HCT116 (cell line): ENCODE measurements at regions not wholly inside any gene's neighbourhood (a gene's known extent, or its start where the extent isn't known, plus 50 kb on each side); places are given as distances from the start of the nearest gene placed in this dataset.

Source experiments
- ATAC-seq: fragments of 200-7000 bp; cut with Tn5 transposase; 2 replicates; pipeline ENCODE4 v1.9.1; 2020; ENCODE audit warnings: mild to moderate bottlenecking, moderate library complexity
- BruUV-seq: library from RNA; stranded (reverse); fragments of 400-500 nt; replicated peaks from 2 replicates; lab custom pipeline; 2021; lab: Mats Ljungman, UMichigan
- CTCF ChIA-PET: fragments of 300-600 bp; sonication (Branson Sonifier 250); formaldehyde crosslinking; loops from one replicate; lab custom pipeline; 2021; ENCODE audit warnings: antibody characterized with exemption; lab: Charles Lee
- POLR2A ChIA-PET: fragments of 300-600, 350-600 bp; sonication (Branson Sonifier 250); formaldehyde crosslinking; loops from one replicate; lab custom pipeline; 2021; ENCODE audit warnings: antibody characterized with exemption; lab: Charles Lee
- RAD21 ChIA-PET, 2 experiments: fragments of 300-600 bp; sonication (Branson Sonifier 250); formaldehyde crosslinking; loops; one replicate each; lab custom pipeline; 2023; ENCODE audit warnings: low total read pairs in 2 of 2; ENCODE audit not compliant: uncharacterized antibody in 2 of 2, unreplicated experiment in 2 of 2, low non-redundant PET in 1 of 2; lab: Charles Lee
- DNase-seq: peaks from one replicate; pipeline ENCODE4 v3.0.0-alpha.2; 2010; ENCODE audit warnings: low read depth, low spot score
- H2AFZ ChIP-seq: fragments of 200-600 bp; shearing (Covaris generic), sonication (generic); 2 replicates; pipeline ENCODE4 v1.6.1; 2017; ENCODE audit warnings: low read depth, mixed run types, mixed read lengths, antibody characterized with exemption, low read length; ENCODE audit not compliant: poor library complexity, severe bottlenecking
- H3K27ac ChIP-seq: 2 replicates; pipeline ENCODE4 v1.5.1; 2012; ENCODE audit warnings: low read depth, low read length
- H3K27me3 ChIP-seq: fragments of 200-600 bp; sonication (generic); 2 replicates; pipeline ENCODE4 v1.6.1; 2016; ENCODE audit warnings: mixed run types, low read length, mixed read lengths; ENCODE audit not compliant: insufficient read depth
- H3K36me3 ChIP-seq, 2 experiments: fragments of 200-500 bp in 1 of 2; fragments of 200-600 bp in 1 of 2; sonication (Bioruptor generic) in 1 of 2; sonication (generic) in 1 of 2; 2 replicates each; pipeline versions ENCODE4 v1.5.1 to v1.6.1; 2014 to 2016; ENCODE audit warnings: low read length in 2 of 2, inconsistent platforms in 1 of 2, mixed read lengths in 1 of 2, mixed run types in 1 of 2; ENCODE audit not compliant: insufficient read depth in 2 of 2, control insufficient read depth in 1 of 2
- H3K4me1 ChIP-seq, 2 experiments: fragments of 200-600 bp in 1 of 2; sonication (generic) in 1 of 2; 2 replicates each; pipeline versions ENCODE4 v1.5.1 to v1.6.1; 2012 to 2017; ENCODE audit warnings: low read length in 2 of 2, inconsistent platforms in 1 of 2, mild to moderate bottlenecking in 1 of 2, mixed read lengths in 1 of 2, mixed run types in 1 of 2, moderate library complexity in 1 of 2; ENCODE audit not compliant: insufficient read depth in 2 of 2, control insufficient read depth in 1 of 2
- H3K4me2 ChIP-seq: fragments of 200-600 bp; sonication (generic); 2 replicates; pipeline ENCODE4 v1.6.1; 2017; ENCODE audit warnings: mixed run types, low read length, mixed read lengths
- H3K4me3 ChIP-seq, 2 experiments: fragments of 200-600 bp in 1 of 2; sonication (generic) in 1 of 2; replicated peaks in 1 of 2; 2 replicates each; pipeline ENCODE4 v1.5.1; 2011 to 2016; ENCODE audit warnings: low read length in 2 of 2, control low read depth in 1 of 2, low read depth in 1 of 2, mild to moderate bottlenecking in 1 of 2, mixed read lengths in 1 of 2, mixed run types in 1 of 2
- H3K79me2 ChIP-seq: fragments of 200-600 bp; sonication (generic); 2 replicates; pipeline ENCODE4 v1.6.1; 2017; ENCODE audit warnings: mild to moderate bottlenecking, mixed run types, low read length, moderate library complexity, mixed read lengths; ENCODE audit not compliant: insufficient read depth
- H3K9ac ChIP-seq: fragments of 200-600 bp; sonication (generic); 2 replicates; pipeline ENCODE4 v1.6.1; 2016; ENCODE audit warnings: low read length, mixed read lengths
- H3K9me2 ChIP-seq: fragments of 200-600 bp; sonication (generic), shearing (Covaris generic); 2 replicates; pipeline ENCODE4 v1.6.1; 2017; ENCODE audit warnings: mixed run types, mild to moderate bottlenecking, moderate library complexity; ENCODE audit not compliant: insufficient read depth
- H3K9me3 ChIP-seq, 2 experiments: fragments of 200-500 bp in 1 of 2; fragments of 200-600 bp in 1 of 2; sonication (Bioruptor generic) in 1 of 2; sonication (generic) in 1 of 2; 2 replicates each; pipeline ENCODE4 v1.6.1; 2014 to 2017; ENCODE audit warnings: low read length in 2 of 2, mixed read lengths in 2 of 2, inconsistent platforms in 1 of 2, low read depth in 1 of 2, mild to moderate bottlenecking in 1 of 2, mixed run types in 1 of 2, moderate library complexity in 1 of 2; ENCODE audit not compliant: control insufficient read depth in 1 of 2, insufficient read depth in 1 of 2
- H4K20me1 ChIP-seq: fragments of 200-600 bp; sonication (generic), shearing (Covaris generic); 2 replicates; pipeline ENCODE4 v1.6.1; 2017; ENCODE audit warnings: mixed run types, mild to moderate bottlenecking, moderate library complexity; ENCODE audit not compliant: insufficient read depth
- ATF3 ChIP-seq: IDR thresholded peaks from 2 replicates; pipeline ENCODE4 v1.6.1; 2012
- CBX3 ChIP-seq: IDR thresholded peaks from 2 replicates; pipeline ENCODE4 v1.6.1; 2012; ENCODE audit warnings: low read depth
- CEBPB ChIP-seq: IDR thresholded peaks from 2 replicates; pipeline ENCODE4 v1.6.1; 2012; ENCODE audit warnings: low read depth
- EGR1 ChIP-seq: IDR thresholded peaks from 2 replicates; pipeline ENCODE4 v1.6.1; 2012; ENCODE audit warnings: low read depth
- ELF1 ChIP-seq: IDR thresholded peaks from 2 replicates; pipeline ENCODE4 v1.6.1; 2012; ENCODE audit warnings: low read depth, borderline replicate concordance
- EZH2phosphoT487 ChIP-seq: fragments of 200-600 bp; IDR thresholded peaks from 2 replicates; pipeline ENCODE4 v1.6.1; 2018; ENCODE audit warnings: antibody characterized with exemption, borderline replicate concordance
- JUND ChIP-seq: IDR thresholded peaks from 2 replicates; pipeline ENCODE4 v1.6.1; 2012
- RAD21 ChIP-seq: IDR thresholded peaks from 2 replicates; pipeline ENCODE4 v1.6.1; 2012; ENCODE audit warnings: low read depth, mild to moderate bottlenecking
- SIN3A ChIP-seq: IDR thresholded peaks from 2 replicates; pipeline ENCODE4 v1.6.1; 2012; ENCODE audit warnings: low read depth
- SP1 ChIP-seq: IDR thresholded peaks from 2 replicates; pipeline ENCODE4 v1.6.1; 2012; ENCODE audit warnings: low read depth
- SRF ChIP-seq: IDR thresholded peaks from 2 replicates; pipeline ENCODE4 v1.6.1; 2012; ENCODE audit warnings: low read depth
- TCF7L2 ChIP-seq: IDR thresholded peaks from 2 replicates; pipeline ENCODE4 v1.7.0; 2011; ENCODE audit warnings: borderline replicate concordance, inconsistent platforms; ENCODE audit not compliant: insufficient read depth, insufficient read length; ENCODE audit errors: extremely low read depth
- YY1 ChIP-seq: IDR thresholded peaks from 2 replicates; pipeline ENCODE4 v1.6.1; 2011; ENCODE audit warnings: low read length, low read depth, moderate library complexity, mild to moderate bottlenecking; ENCODE audit not compliant: insufficient replicate concordance; ENCODE audit errors: extremely low read depth
- ZBTB33 ChIP-seq: IDR thresholded peaks from 2 replicates; pipeline ENCODE4 v1.6.1; 2011; ENCODE audit warnings: mild to moderate bottlenecking, low read length, moderate library complexity; ENCODE audit not compliant: insufficient replicate concordance; ENCODE audit errors: extremely low read depth
- ZFX ChIP-seq: fragments of 450-650 bp; IDR thresholded peaks from 2 replicates; pipeline ENCODE4 v1.6.1; 2017
- ZNF274 ChIP-seq: fragments of 200-500 bp; sonication (Bioruptor generic); IDR thresholded peaks from 2 replicates; pipeline ENCODE4 v1.6.1; 2014; ENCODE audit warnings: mild to moderate bottlenecking, low read depth, low read length, inconsistent platforms
- intact Hi-C: fragments of 100-400 bp; cut with micrococcal nuclease; formaldehyde crosslinking; loops from 2 replicates; pipeline ENCODE4 v1.10.0; 2022

GRCh38 chr16:55046916-55047315 is 116.3 kb downstream of the IRX5 start:
- no peak overlapping the region for H3K9ac ChIP-seq
- no peaks in the 10 kb centered on the region for H3K79me2 ChIP-seq
- intact Hi-C loops: no loop called here
- BruUV-seq: no TSS peak
- no peaks in the 10 kb centered on the region for H3K27me3 ChIP-seq
- no peak overlapping the region for H3K4me2 ChIP-seq
- ChIA-PET CTCF (interaction anchor here (1.4 kb wide), 1 partner anchor 12 kb away, joined by 3 read pairs; no protein-coding TSS in a partner anchor), RAD21 (no interaction called here), POLR2A (no interaction called here)
- no peak overlapping the region for H2AFZ ChIP-seq
- no peak overlapping the region for H3K4me3 ChIP-seq
- no peaks in the 10 kb centered on the region for H3K4me1 ChIP-seq
- H3K27ac ChIP-seq: no peak overlapping the region
- no peaks in the 10 kb centered on the region for H3K36me3 ChIP-seq
- DNase-seq (no peak), ATAC-seq (no peak)
- TF ChIP-seq ATF3 (no peak), YY1 (no peak), TCF7L2 (no peak), CBX3 (no peak), EZH2phosphoT487 (no peak), ZFX (no peak), SRF (no peak), EGR1 (no peak), JUND (no peak)
- no peaks in the 10 kb centered on the region for H3K9me3 ChIP-seq
- H3K9me2 ChIP-seq: no peaks in the 10 kb centered on the region
- H4K20me1 ChIP-seq: no peaks in the 10 kb centered on the region

- H3K79me2 ChIP-seq: no peaks in the 10 kb centered on the region
- H3K9me3 ChIP-seq: no peaks in the 10 kb centered on the region
- RAD21 ChIA-PET: no interaction called here
- no peak overlapping the region for H3K4me2 ChIP-seq
- no peaks in the 10 kb centered on the region for H3K4me1 ChIP-seq
- BruUV-seq: no TSS peak
- ATAC-seq: no peak
- no peaks in the 10 kb centered on the region for H4K20me1 ChIP-seq
- no peak overlapping the region for H2AFZ ChIP-seq
- intact Hi-C loops: no loop called here
- no peaks in the 10 kb centered on the region for H3K27me3 ChIP-seq
- TF ChIP-seq ZFX: no peak
- TF ChIP-seq SIN3A: no peak
- TF ChIP-seq SP1: no peak
- no peak for TF ChIP-seq RAD21
- no peak for TF ChIP-seq ELF1
- no peak for TF ChIP-seq ZNF274
- TF ChIP-seq EGR1: no peak
- TF ChIP-seq CEBPB: no peak
- TF ChIP-seq ZBTB33: no peak
- TF ChIP-seq ATF3: no peak
- TF ChIP-seq JUND: no peak
- TF ChIP-seq TCF7L2: no peak
- TF ChIP-seq, all 23 proteins: peak for 0
- no peak overlapping the region for H3K27ac ChIP-seq
- no peak overlapping the region for H3K9ac ChIP-seq
- no peaks in the 10 kb centered on the region for H3K36me3 ChIP-seq
- no peak overlapping the region for H3K4me3 ChIP-seq
- no peak for DNase-seq
- POLR2A ChIA-PET: no interaction called here
- no peaks in the 10 kb centered on the region for H3K9me2 ChIP-seq
- CTCF ChIA-PET: interaction anchor here (1.4 kb wide), 1 partner anchor 12 kb away, joined by 3 read pairs; no protein-coding TSS in a partner anchor
Observed at GRCh38 chr16:55047331-55047730, 116.7 kb downstream of the IRX5 start.
